GM12878 (cell line): ENCODE measurements at regions not wholly inside any gene's neighbourhood (a gene's known extent, or its start where the extent isn't known, plus 50 kb on each side); places are given as distances from the start of the nearest gene placed in this dataset.

Experiments
- ATAC-seq: fragments of 200-7000 bp; cut with Tn5 transposase; 3 replicates; pipeline ENCODE4 v1.9.1; 2020; ENCODE audit warnings: mild to moderate bottlenecking, moderate library complexity
- BruUV-seq: library from RNA; stranded (reverse); fragments of 400-500 nt; replicated peaks from 2 replicates; lab custom pipeline; 2021; lab: Mats Ljungman, UMichigan
- CTCF ChIA-PET: fragments of 300-600 bp; sonication (Branson Sonifier 250); formaldehyde crosslinking; extraction: SDS; loops from one replicate; lab custom pipeline; 2021; ENCODE audit warnings: inconsistent platforms; lab: Yijun Ruan, JAX
- POLR2A ChIA-PET: fragments of 350-600 bp; formaldehyde crosslinking; extraction: SDS; loops from one replicate; lab custom pipeline; 2021; ENCODE audit warnings: inconsistent platforms; lab: Charles Lee
- RAD21 ChIA-PET: fragments of 300-600 bp; sonication (Branson Sonifier 250); formaldehyde crosslinking; loops from one replicate; lab custom pipeline; 2023; ENCODE audit warnings: antibody characterized with exemption; ENCODE audit not compliant: unreplicated experiment; lab: Charles Lee
- SMC1A ChIA-PET: fragments of 300-600 bp; sonication (Branson Sonifier 250); formaldehyde crosslinking; loops from one replicate; lab custom pipeline; 2023; ENCODE audit not compliant: unreplicated experiment, uncharacterized antibody; lab: Charles Lee
- DNase-seq: peaks from one replicate; pipeline ENCODE4 v3.0.0-alpha.2; 2011; ENCODE audit warnings: low read depth, low spot score
- FAIRE-seq: peaks from 3 replicates; lab custom pipeline; 2011; peaks lifted over from hg19 to GRCh38; lab: Jason Lieb, UNC
- H2AFZ ChIP-seq: 2 replicates; pipeline ENCODE4 v1.6.0; 2011; ENCODE audit warnings: low read depth, low read length, control low read depth; ENCODE audit not compliant: control insufficient read depth
- H3K27ac ChIP-seq: 2 replicates; pipeline ENCODE4 v1.5.1; 2011; ENCODE audit warnings: control low read depth; ENCODE audit not compliant: control insufficient read depth, insufficient read depth
- H3K27me3 ChIP-seq, 2 experiments: replicated peaks in 1 of 2; 2 replicates each; pipeline versions ENCODE4 v1.6.0 to v1.6.1; 2011; ENCODE audit warnings: low read length in 1 of 2; ENCODE audit not compliant: control insufficient read depth in 2 of 2, insufficient read depth in 2 of 2
- H3K36me3 ChIP-seq, 2 experiments: 2 replicates each; pipeline ENCODE4 v1.5.1; 2011; ENCODE audit warnings: low read length in 1 of 2; ENCODE audit not compliant: control insufficient read depth in 2 of 2, insufficient read depth in 2 of 2
- H3K4me1 ChIP-seq: 2 replicates; pipeline ENCODE4 v1.6.1; 2011; ENCODE audit warnings: mild to moderate bottlenecking, low read length, moderate library complexity, mixed read lengths; ENCODE audit not compliant: control insufficient read depth, insufficient read depth
- H3K4me2 ChIP-seq: 2 replicates; pipeline ENCODE4 v1.6.0; 2011; ENCODE audit warnings: control low read depth; ENCODE audit not compliant: control insufficient read depth, insufficient read depth
- H3K4me3 ChIP-seq: fragments of 200-600 bp; sonication (generic); 2 replicates; pipeline ENCODE4 v1.5.1; 2016
- H3K79me2 ChIP-seq: 2 replicates; pipeline ENCODE4 v1.6.0; 2011; ENCODE audit warnings: low read length; ENCODE audit not compliant: control insufficient read depth, insufficient read depth
- H3K9ac ChIP-seq: 2 replicates; pipeline ENCODE4 v1.8.0; 2011; ENCODE audit warnings: low read length, control low read depth, mixed read lengths; ENCODE audit not compliant: control insufficient read depth, insufficient read depth
- H3K9me3 ChIP-seq: replicated peaks from 3 replicates; pipeline ENCODE4 v1.5.1; 2011; ENCODE audit warnings: mild to moderate bottlenecking, low read length; ENCODE audit not compliant: control insufficient read depth, insufficient read depth
- H4K20me1 ChIP-seq: 2 replicates; pipeline ENCODE4 v1.6.0; 2011; ENCODE audit not compliant: control insufficient read depth, insufficient read depth
- NR2C2 ChIP-seq: IDR thresholded peaks from 2 replicates; pipeline ENCODE4 v1.6.1; 2011; ENCODE audit warnings: borderline replicate concordance, low read depth; ENCODE audit not compliant: control insufficient read depth, insufficient read length
- RUNX3 ChIP-seq: IDR thresholded peaks from 2 replicates; pipeline ENCODE4 v1.6.1; 2012; ENCODE audit warnings: low read length, inconsistent platforms
- SMC3 ChIP-seq: IDR thresholded peaks from 2 replicates; pipeline ENCODE4 v1.6.1; 2011; ENCODE audit warnings: low read length, improper control_type of control experiment, borderline replicate concordance
- YY1 ChIP-seq: IDR thresholded peaks from 2 replicates; pipeline ENCODE4 v1.6.1; 2011; ENCODE audit warnings: low read depth, mild to moderate bottlenecking, low read length
- WGBS: methylation state at CpG from one replicate; pipeline ENCODE4 v1.1.6; 2016; ENCODE audit warnings: low lambda C conversion rate; ENCODE audit not compliant: insufficient replicate concordance, insufficient coverage; ENCODE audit errors: missing lambda C conversion rate; 5-methylcytosine and 5-hydroxymethylcytosine counted together
- in situ Hi-C: fragments of 300-500 bp; cut with MboI; formaldehyde crosslinking; loops from 9 replicates; pipeline ENCODE4 v1.14.3; 2018; ENCODE audit warnings: mixed read lengths
- intact Hi-C: fragments of 100-400 bp; cut with micrococcal nuclease; formaldehyde crosslinking; loops from one replicate; pipeline ENCODE4 v1.14.2; 2022; ENCODE audit not compliant: unreplicated experiment
- TF ChIP-seq, protein P1 (sequence below): fragments of 450-650 bp; IDR thresholded peaks from 2 replicates; pipeline ENCODE4 v1.6.1; 2016; ENCODE audit warnings: mild to moderate bottlenecking, moderate library complexity, borderline replicate concordance
- TF ChIP-seq, protein P2 (sequence below): IDR thresholded peaks from 2 replicates; pipeline ENCODE4 v1.6.1; 2012; ENCODE audit warnings: low read depth, low read length, improper control_type of control experiment
- TF ChIP-seq, protein P3 (sequence below): fragments of 450-650 bp; IDR thresholded peaks from 2 replicates; pipeline ENCODE4 v1.6.1; 2017; ENCODE audit warnings: mild to moderate bottlenecking

DNA sequence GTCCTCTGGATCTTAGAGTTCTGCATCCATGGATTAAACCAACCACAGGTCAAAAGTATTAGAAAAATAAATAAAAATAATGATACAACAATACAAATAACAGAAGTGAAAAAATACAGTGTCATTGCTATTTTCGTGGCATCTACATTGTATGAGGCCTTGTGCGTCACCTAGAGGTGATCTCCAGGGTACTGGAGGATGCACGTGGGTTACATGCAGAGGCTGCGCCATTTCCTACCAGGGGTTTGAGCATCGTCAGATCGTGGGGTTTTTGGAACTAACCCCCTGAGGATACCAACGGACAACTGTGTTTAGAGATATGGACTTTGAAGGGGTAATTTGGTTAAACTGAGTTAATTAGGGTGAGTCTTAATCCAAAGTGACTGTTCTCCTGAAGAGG, 224.7 kb downstream of the ENGASE start:
- ChIA-PET RAD21 (no interaction called here), CTCF (no interaction called here), POLR2A (no interaction called here), SMC1A (no interaction called here)
- Histone ChIP-seq H3K4me3 (no peak overlapping the region), H3K4me2 (no peak overlapping the region), H3K9ac (no peak overlapping the region), H4K20me1 (no peaks in the 10 kb centered on the region), H3K36me3 (no peaks in the 10 kb centered on the region), H3K79me2 (no peaks in the 10 kb centered on the region), H3K27me3 (peaks cover 0 to 3% of the 10 kb centered on the region in 2 experiments; a peak in 1 of 4 replicates), H3K27ac (no peak overlapping the region), H2AFZ (no peak overlapping the region), H3K4me1 (no peaks in the 10 kb centered on the region), H3K9me3 (no peaks in the 10 kb centered on the region)
- no peak for DNase-seq
- intact Hi-C loops = no loop called here
- 2% methylated on average over 7 of the region's 7 CpGs for WGBS
- no peak for FAIRE-seq
- no TSS peak for BruUV-seq
- in situ Hi-C loops = no loop called here
- ATAC-seq = no peak
- TF ChIP-seq RUNX3 (no peak), SMC3 (no peak), NR2C2 (no peak), YY1 (no peak)
- TF ChIP-seq, protein P1, sequence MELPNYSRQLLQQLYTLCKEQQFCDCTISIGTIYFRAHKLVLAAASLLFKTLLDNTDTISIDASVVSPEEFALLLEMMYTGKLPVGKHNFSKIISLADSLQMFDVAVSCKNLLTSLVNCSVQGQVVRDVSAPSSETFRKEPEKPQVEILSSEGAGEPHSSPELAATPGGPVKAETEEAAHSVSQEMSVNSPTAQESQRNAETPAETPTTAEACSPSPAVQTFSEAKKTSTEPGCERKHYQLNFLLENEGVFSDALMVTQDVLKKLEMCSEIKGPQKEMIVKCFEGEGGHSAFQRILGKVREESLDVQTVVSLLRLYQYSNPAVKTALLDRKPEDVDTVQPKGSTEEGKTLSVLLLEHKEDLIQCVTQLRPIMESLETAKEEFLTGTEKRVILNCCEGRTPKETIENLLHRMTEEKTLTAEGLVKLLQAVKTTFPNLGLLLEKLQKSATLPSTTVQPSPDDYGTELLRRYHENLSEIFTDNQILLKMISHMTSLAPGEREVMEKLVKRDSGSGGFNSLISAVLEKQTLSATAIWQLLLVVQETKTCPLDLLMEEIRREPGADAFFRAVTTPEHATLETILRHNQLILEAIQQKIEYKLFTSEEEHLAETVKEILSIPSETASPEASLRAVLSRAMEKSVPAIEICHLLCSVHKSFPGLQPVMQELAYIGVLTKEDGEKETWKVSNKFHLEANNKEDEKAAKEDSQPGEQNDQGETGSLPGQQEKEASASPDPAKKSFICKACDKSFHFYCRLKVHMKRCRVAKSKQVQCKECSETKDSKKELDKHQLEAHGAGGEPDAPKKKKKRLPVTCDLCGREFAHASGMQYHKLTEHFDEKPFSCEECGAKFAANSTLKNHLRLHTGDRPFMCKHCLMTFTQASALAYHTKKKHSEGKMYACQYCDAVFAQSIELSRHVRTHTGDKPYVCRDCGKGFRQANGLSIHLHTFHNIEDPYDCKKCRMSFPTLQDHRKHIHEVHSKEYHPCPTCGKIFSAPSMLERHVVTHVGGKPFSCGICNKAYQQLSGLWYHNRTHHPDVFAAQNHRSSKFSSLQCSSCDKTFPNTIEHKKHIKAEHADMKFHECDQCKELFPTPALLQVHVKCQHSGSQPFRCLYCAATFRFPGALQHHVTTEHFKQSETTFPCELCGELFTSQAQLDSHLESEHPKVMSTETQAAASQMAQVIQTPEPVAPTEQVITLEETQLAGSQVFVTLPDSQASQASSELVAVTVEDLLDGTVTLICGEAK = no peak
- TF ChIP-seq, protein P2, sequence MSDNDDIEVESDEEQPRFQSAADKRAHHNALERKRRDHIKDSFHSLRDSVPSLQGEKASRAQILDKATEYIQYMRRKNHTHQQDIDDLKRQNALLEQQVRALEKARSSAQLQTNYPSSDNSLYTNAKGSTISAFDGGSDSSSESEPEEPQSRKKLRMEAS = no peak
- TF ChIP-seq, protein P3, sequence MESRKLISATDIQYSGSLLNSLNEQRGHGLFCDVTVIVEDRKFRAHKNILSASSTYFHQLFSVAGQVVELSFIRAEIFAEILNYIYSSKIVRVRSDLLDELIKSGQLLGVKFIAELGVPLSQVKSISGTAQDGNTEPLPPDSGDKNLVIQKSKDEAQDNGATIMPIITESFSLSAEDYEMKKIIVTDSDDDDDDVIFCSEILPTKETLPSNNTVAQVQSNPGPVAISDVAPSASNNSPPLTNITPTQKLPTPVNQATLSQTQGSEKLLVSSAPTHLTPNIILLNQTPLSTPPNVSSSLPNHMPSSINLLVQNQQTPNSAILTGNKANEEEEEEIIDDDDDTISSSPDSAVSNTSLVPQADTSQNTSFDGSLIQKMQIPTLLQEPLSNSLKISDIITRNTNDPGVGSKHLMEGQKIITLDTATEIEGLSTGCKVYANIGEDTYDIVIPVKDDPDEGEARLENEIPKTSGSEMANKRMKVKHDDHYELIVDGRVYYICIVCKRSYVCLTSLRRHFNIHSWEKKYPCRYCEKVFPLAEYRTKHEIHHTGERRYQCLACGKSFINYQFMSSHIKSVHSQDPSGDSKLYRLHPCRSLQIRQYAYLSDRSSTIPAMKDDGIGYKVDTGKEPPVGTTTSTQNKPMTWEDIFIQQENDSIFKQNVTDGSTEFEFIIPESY = no peak
